ENCODE measurements at regions not wholly inside any gene's neighbourhood (a gene's known extent, or its start where the extent isn't known, plus 50 kb on each side); places are given as distances from the start of the nearest gene placed in this dataset.

DNA sequence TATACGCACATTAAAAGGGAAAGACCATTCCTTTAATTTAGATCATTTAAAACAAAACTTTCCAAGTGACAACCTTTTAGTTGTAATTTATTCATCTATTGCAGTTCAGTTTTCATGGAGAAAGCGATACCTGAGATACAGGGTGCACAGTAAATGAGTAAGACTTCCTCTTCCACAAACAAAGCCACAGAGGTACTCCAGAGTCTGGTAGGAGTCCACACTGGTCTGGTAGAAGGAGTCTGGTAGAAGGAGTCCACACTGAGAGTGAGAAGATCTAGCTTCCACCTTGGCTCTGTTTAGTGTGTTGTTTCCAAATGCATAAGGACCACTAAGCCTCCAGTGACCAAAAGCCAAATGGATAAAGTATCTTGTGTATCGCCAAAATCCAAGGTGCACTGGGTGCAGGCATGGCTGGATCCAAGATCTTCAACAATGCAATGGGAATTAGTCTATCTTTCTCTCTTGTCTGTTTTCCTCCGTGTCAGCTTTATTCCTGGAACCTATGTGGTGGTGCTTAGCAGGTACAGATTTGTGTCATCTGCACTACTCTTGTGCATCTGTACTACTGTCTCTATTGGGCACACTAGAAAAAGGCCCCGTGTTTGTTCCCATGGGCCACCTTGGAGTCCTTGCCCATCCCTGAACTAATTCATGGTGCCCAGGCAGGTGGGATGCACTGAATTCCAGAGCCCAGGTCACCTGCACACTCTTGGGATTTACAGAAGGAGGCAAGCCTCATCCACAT, 331.1 kb downstream of the BCL11B start:
- DNase-seq (ENCODE audit: low read depth), result no peak
- H3K4me3 ChIP-seq (ENCODE audit: low read depth, low read length), result no peak overlapping the region
- TF ChIP-seq, protein P1, sequence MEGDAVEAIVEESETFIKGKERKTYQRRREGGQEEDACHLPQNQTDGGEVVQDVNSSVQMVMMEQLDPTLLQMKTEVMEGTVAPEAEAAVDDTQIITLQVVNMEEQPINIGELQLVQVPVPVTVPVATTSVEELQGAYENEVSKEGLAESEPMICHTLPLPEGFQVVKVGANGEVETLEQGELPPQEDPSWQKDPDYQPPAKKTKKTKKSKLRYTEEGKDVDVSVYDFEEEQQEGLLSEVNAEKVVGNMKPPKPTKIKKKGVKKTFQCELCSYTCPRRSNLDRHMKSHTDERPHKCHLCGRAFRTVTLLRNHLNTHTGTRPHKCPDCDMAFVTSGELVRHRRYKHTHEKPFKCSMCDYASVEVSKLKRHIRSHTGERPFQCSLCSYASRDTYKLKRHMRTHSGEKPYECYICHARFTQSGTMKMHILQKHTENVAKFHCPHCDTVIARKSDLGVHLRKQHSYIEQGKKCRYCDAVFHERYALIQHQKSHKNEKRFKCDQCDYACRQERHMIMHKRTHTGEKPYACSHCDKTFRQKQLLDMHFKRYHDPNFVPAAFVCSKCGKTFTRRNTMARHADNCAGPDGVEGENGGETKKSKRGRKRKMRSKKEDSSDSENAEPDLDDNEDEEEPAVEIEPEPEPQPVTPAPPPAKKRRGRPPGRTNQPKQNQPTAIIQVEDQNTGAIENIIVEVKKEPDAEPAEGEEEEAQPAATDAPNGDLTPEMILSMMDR (conservative IDR thresholded peaks at IDR 0.05; ENCODE audit: low read depth, low read length), result no peak

DNA sequence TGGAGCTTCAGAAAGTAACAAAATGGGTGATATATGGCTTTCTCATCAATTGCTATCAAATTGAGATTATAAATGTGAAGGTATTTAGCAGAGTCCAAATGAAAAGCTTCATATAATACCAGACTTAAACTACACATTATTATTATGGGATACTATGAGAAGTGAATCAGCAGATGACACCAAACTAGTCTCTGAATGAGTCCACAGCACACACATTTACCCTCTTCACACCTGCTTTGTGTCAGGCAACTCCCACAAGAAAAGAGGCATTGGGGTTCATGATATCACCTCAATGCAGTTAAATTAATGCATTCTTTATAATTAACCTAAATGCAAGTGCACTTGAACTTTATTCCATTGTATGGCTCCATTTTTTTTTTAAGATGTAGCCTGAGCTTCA, 330.5 kb downstream of the BCL11B start:
- TF ChIP-seq, protein P1 (conservative IDR thresholded peaks at IDR 0.05; ENCODE audit: low read depth, low read length), result no peak

DNA sequence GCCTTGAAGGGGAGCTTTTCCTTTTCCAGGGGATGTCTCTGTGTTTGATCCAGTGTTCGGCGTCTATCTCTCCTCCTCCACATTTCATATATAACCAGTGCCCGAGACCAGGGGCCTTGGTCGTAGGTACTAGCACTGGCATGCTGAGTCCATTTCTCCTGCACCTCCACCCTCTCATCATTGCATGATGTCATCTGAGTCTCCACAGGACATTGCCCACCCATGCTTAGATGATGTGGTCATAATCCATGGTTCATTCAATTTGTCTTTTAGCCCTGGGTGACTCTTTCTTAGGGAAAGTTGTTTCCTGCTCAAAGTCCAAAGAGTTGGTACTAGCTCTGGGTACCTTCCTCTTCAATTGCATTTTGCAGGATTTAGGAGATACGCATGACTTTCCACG, 328.1 kb downstream of the BCL11B start:
- no peak overlapping the region for H3K4me3 ChIP-seq (ENCODE audit: low read depth, low read length)
- TF ChIP-seq, protein P1 (conservative IDR thresholded peaks at IDR 0.05; ENCODE audit: low read depth, low read length), result no peak
- no peak for DNase-seq (ENCODE audit: low read depth)

More for the DNA sequence above, 330.5 kb downstream of the BCL11B start:
- H3K4me3 ChIP-seq (ENCODE audit: low read depth, low read length), result no peak overlapping the region
- no peak for DNase-seq (ENCODE audit: low read depth)

DNA sequence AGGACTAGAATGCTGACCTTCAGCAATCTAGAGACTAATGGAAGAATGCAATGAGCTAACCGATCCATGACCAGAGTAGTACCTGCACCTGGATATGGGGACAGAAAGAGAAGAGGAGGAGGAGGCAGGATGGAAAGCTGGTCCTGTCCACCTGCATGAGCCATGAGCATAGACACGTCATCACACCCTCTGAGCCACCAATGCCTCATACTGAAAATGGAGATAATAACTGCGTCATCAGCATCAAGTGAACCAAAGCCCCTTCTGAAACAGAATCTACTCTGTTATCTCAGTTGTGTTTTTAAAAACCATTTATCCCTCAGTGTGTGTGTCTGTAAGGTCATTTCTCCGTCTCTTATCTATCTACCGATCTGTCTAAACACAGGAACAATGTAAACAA, 327.0 kb downstream of the BCL11B start:
- no peak for DNase-seq (ENCODE audit: low read depth)
- no peak overlapping the region for H3K4me3 ChIP-seq (ENCODE audit: low read depth, low read length)
- TF ChIP-seq, protein P1 (conservative IDR thresholded peaks at IDR 0.05; ENCODE audit: low read depth, low read length), result no peak

DNA sequence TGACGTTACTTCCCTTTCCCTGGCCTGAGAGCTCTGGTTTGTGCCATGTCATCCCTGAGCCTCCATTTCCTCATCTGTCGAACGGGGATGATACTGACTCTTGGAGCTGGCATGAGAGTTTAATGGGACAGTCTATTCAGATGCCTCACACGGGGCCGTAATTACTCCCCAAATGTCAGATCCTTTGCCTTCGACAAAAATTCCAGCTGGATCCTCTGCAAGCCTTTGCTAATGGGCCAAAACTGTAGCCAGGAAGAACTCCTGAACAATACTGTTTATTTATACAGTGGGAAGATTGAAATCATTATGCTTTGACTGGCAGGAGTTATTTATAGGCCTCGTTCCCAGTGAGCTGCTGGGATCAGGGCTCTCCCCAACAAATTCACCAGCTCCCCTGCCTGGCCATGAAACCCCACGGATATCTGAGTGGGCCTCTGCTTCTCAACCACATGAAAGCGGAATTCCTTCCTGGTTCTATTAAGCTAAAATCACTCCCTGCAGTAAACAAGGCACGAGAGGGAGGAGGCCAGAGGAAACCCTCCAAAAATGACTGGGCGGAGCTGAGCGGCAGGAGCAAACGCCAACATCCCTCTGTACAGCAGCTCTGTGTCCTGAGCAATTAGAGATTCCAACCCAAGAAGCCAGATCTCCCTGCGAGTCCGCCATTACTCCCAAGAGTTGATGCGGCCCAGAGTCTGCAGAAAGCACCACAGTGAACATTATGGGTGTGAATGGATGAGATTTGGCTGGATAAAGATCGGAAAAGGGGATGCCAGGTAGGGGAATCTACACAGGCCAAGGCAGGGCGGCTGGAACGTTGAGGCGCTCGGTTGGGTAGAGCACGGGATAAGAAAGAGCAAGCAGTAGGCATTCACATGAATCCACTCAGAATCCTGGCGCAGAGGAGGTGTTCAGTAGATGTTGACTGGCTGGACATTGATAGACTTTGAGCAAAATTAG, 326.1 kb downstream of the BCL11B start:
- no peak overlapping the region for H3K4me3 ChIP-seq (ENCODE audit: low read depth, low read length)
- no peak for DNase-seq (ENCODE audit: low read depth)
- TF ChIP-seq, protein P1 (conservative IDR thresholded peaks at IDR 0.05; ENCODE audit: low read depth, low read length), result no peak

DNA sequence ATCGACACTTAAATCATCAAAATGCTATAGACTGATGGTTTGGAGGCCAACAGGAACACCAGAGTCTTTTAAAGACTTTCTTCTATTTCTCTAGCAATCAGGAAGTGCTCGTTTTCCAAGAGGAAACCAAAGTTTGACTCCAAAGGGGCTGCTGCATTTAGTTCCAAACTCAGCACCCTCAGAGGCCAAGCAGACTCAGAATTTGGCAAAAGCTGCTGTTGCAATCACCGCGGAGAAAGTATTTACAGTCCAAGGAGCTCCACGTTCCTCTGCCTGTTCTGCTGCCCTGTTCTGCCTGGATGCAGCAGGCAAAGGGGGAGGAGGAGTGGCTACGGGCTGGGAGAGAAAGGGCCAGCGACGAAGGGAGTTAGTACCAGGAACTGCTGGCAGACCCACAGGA, 325.1 kb downstream of the BCL11B start:
- no peak for DNase-seq (ENCODE audit: low read depth)
- no peak overlapping the region for H3K4me3 ChIP-seq (ENCODE audit: low read depth, low read length)
- TF ChIP-seq, protein P1 (conservative IDR thresholded peaks at IDR 0.05; ENCODE audit: low read depth, low read length), result no peak

Measured in epithelial cell of proximal tubule (primary cell).